ENCODE measurements at regions not wholly inside any gene's neighbourhood (a gene's known extent, or its start where the extent isn't known, plus 50 kb on each side); places are given as distances from the start of the nearest gene placed in this dataset.

DNA sequence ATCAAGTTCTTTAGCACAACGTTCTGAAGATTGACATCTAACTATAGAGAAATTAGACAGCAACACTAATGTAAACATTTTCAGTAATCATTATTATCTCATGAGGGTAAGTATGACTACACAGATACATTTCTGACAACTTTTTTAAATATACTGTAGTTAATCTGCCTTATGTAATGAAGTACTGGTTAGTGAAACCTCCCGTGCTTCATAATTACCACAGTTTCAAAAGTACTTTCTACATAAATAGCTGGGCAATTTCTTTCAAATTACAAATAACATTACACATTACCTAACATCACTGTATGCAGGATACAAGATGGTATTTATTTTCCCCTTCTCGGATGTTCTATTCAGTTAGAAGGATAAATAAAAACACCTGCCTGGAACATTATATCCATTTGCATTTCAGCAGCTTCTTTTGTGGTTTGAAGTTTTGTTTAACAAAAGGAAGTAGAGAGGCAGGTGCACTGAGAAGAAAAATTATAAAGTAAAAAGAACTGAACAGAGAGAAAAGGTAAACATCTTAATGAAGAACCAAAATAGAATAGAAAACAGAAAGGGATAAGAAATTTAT is 1241.5 kb upstream of the GBE1 start:
- TF ChIP-seq, protein P1, sequence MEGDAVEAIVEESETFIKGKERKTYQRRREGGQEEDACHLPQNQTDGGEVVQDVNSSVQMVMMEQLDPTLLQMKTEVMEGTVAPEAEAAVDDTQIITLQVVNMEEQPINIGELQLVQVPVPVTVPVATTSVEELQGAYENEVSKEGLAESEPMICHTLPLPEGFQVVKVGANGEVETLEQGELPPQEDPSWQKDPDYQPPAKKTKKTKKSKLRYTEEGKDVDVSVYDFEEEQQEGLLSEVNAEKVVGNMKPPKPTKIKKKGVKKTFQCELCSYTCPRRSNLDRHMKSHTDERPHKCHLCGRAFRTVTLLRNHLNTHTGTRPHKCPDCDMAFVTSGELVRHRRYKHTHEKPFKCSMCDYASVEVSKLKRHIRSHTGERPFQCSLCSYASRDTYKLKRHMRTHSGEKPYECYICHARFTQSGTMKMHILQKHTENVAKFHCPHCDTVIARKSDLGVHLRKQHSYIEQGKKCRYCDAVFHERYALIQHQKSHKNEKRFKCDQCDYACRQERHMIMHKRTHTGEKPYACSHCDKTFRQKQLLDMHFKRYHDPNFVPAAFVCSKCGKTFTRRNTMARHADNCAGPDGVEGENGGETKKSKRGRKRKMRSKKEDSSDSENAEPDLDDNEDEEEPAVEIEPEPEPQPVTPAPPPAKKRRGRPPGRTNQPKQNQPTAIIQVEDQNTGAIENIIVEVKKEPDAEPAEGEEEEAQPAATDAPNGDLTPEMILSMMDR (IDR thresholded peaks at IDR 0.05; ENCODE audit: insufficient read depth, low read length, severe bottlenecking): no peak
- Histone ChIP-seq H3K36me3 (ENCODE audit: control insufficient read depth, insufficient read depth, low read length) (no peaks in the 10 kb centered on the region), H3K4me3 (ENCODE audit: low read depth, low read length) (no peak overlapping the region), H3K27me3 (ENCODE audit: control insufficient read depth, insufficient read depth, low read length) (no peaks in the 10 kb centered on the region)
- no peak for FAIRE-seq
- DNase-seq (ENCODE audit: low read depth): no peak

GRCh38 chr3:82999777-83000176 is 1238.3 kb upstream of the GBE1 start:
- no peak for FAIRE-seq
- no peaks in the 10 kb centered on the region for H3K36me3 ChIP-seq (ENCODE audit: control insufficient read depth, insufficient read depth, low read length)
- no peaks in the 10 kb centered on the region for H3K27me3 ChIP-seq (ENCODE audit: control insufficient read depth, insufficient read depth, low read length)
- TF ChIP-seq, protein P1 (IDR thresholded peaks at IDR 0.05; ENCODE audit: insufficient read depth, low read length, severe bottlenecking): no peak
- peak; percentile 8 for DNase-seq (ENCODE audit: low read depth)
- no peak overlapping the region for H3K4me3 ChIP-seq (ENCODE audit: low read depth, low read length)

DNA sequence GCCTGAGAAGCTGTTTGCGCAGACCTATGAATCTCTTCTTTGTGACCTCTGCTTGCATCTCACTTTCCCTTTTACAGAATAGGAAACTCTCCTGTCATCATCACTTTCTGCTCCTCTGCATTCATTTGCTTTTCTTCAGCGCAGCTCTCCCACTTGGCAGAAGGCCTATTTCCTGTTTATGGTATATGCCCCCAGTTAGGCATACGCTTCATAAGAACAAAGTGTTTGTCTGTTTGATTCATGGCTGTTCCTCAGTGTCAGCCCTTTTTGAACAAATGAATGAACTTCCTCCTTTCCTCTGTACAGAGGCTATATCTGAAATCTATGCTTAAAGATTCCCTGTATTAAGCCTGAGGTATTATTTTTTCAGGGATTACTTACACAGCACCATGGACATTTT is 1216.9 kb upstream of the GBE1 start:
- Histone ChIP-seq H3K27me3 (ENCODE audit: control insufficient read depth, insufficient read depth, low read length) (no peaks in the 10 kb centered on the region), H3K36me3 (ENCODE audit: control insufficient read depth, insufficient read depth, low read length) (no peaks in the 10 kb centered on the region), H3K4me3 (ENCODE audit: low read depth, low read length) (no peak overlapping the region)
- no peak for DNase-seq (ENCODE audit: low read depth)
- no peak for FAIRE-seq
- TF ChIP-seq, protein P1 (IDR thresholded peaks at IDR 0.05; ENCODE audit: insufficient read depth, low read length, severe bottlenecking): no peak

DNA sequence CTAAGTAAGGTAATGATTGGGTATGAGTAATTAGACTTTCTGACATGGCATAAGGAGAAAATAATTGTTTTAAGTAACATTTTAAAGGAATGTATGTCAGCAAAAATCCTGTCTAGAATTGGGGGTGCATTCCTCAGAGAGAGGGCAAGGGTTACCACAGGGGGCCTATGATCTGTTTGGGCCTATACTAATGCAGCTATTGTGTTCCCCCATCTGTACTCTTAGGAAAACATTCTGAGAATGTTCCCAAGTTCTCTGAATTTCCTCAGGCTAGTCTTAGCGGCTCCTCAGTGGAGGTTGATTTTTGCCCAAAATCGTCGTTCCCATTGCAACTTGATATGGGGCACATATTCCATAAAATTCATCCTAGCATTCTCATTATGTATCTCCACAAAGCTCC is 1216.4 kb upstream of the GBE1 start:
- TF ChIP-seq, protein P1 (IDR thresholded peaks at IDR 0.05; ENCODE audit: insufficient read depth, low read length, severe bottlenecking): no peak
- no peaks in the 10 kb centered on the region for H3K36me3 ChIP-seq (ENCODE audit: control insufficient read depth, insufficient read depth, low read length)
- H3K27me3 ChIP-seq (ENCODE audit: control insufficient read depth, insufficient read depth, low read length): no peaks in the 10 kb centered on the region
- DNase-seq (ENCODE audit: low read depth): no peak
- no peak overlapping the region for H3K4me3 ChIP-seq (ENCODE audit: low read depth, low read length)
- no peak for FAIRE-seq

GRCh38 chr3:82973791-82974190 is 1212.3 kb upstream of the GBE1 start:
- Histone ChIP-seq H3K4me3 (ENCODE audit: low read depth, low read length) (no peak overlapping the region), H3K27me3 (ENCODE audit: control insufficient read depth, insufficient read depth, low read length) (no peaks in the 10 kb centered on the region), H3K36me3 (ENCODE audit: control insufficient read depth, insufficient read depth, low read length) (no peaks in the 10 kb centered on the region)
- no peak for DNase-seq (ENCODE audit: low read depth)
- no peak for FAIRE-seq
- TF ChIP-seq, protein P1 (IDR thresholded peaks at IDR 0.05; ENCODE audit: insufficient read depth, low read length, severe bottlenecking): no peak

DNA sequence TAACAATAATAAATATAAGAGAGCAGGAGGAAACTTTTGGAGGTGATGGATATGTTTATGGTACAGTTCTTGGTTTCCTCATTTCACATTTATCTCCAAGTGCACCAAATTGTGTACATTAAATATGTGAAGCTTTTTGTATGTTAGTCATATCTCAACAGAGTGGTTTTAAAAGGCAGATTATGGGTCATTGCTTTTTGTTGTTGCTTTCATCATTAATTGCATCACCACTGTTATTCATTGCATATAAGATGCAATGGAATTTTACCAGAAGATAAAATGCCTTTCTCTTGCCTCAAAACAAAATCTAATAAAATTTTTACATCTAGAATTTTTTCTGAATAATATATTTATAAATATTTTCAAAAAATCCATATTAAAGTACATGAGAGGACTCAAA is 1198.9 kb upstream of the GBE1 start:
- DNase-seq (ENCODE audit: low read depth) (no peak), FAIRE-seq (no peak)
- Histone ChIP-seq H3K36me3 (ENCODE audit: control insufficient read depth, insufficient read depth, low read length) (no peaks in the 10 kb centered on the region), H3K27me3 (ENCODE audit: control insufficient read depth, insufficient read depth, low read length) (no peaks in the 10 kb centered on the region), H3K4me3 (ENCODE audit: low read depth, low read length) (no peak overlapping the region)
- TF ChIP-seq, protein P1 (IDR thresholded peaks at IDR 0.05; ENCODE audit: insufficient read depth, low read length, severe bottlenecking): no peak

Measured in bronchial epithelial cell (primary cell).